HG03460 (cell line): ENCODE measurements at regions not wholly inside any gene's neighbourhood (a gene's known extent, or its start where the extent isn't known, plus 50 kb on each side); places are given as distances from the start of the nearest gene placed in this dataset.

ENCODE experiments used
- ATAC-seq: cut with Tn5 transposase; IDR thresholded peaks from one replicate; pipeline ENCODE4 v1.9.1; 2021; ENCODE audit not compliant: unreplicated experiment

DNA sequence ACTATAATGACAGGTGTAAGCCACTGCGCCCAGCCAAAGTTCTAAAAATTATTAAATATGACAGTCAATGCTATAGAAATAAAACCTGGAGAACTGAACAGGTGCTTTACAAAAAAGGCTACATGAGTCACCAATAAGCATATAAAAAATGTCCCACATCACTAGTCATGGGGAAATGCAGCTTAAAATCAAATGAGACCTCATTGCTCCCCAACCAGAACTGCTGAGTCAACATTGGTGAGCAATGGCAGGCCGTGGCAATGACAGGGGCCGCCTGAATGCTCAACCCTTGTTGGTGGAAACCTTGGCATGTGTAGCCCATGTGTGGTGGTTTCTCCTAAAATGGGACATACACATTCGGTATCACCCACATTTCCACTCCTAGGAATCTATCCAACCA, 352.3 kb upstream of the KLF6 start:
- no peak for ATAC-seq

DNA sequence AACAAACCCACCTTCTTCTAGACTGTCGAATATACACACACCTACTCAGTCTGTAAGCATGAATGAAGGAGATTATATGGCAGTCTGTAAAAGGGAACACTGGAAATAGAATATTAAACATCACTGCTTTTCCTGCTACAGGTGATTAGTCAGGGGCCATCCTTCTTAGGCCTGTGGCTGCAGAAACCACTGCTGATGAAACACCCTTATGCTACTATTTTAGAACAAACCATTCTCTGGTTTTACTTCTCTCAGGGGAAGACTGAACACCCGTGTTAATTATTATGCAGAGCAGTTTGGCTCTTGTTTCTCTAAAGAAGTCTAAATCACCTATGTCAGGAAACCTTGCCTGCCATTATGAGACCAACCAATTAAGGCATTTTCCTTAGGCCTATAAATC, 351.1 kb upstream of the KLF6 start:
- ATAC-seq: peak; percentile 84

- no peak for ATAC-seq
These were observed 347.2 kb upstream of the KLF6 start for GRCh38 chr10:4132216-4132556.

GRCh38 chr10:4131407-4132215, 346.6 kb upstream of the KLF6 start:
- ATAC-seq: peak; percentile 57

GRCh38 chr10:4130685-4131084, 345.7 kb upstream of the KLF6 start:
- ATAC-seq: no peak

DNA sequence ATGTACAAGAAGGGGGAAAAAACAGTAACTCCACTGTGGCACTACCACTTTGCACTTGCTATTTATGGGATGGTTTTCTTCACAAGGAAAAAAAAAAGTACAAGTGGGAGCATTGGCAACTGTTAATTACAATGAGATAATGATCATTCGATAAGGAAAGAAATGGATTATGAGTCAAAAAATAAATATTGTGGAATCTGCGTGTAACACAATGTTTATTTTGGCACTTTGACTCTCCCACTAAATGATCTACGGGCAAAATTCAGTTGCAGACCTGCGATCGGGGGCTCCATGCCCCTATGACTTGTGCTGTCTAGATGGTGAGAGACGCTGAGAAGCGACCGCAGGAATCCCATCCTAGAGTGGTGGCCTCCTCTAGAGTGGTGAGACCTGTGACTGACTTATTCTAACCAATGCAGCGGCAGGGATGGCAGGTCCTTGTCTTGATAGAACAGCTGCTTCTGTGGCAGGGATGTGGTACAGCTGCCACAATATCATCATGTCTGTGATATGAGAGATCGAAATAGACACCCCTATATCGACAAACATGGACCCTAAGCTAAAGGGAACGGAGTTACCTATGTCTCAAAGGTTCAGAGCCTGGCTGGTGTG, 345.0 kb upstream of the KLF6 start:
- no peak for ATAC-seq

GRCh38 chr10:4127518-4128315, 342.7 kb upstream of the KLF6 start:
- peak; percentile 68 for ATAC-seq

DNA sequence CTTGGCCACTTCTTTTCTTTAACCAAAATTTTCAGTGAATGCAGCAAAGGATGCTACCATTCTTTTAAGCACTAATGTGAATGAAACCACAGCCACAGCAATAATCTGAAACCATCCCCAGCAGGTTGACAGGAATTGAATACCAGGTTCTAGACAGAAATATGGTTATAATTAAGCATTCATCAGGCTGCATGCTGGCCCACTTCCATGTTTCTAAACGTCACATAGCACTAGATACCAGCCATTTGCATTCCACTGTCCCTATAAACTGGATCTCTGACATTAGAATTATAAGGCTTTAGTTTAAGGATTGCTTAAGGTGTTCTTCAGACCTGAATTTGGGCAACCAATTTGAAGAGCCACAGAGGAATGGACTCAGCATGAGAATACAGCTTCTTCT, 340.8 kb upstream of the KLF6 start:
- no peak for ATAC-seq

GRCh38 chr10:4121502-4122380, 336.7 kb upstream of the KLF6 start:
- ATAC-seq: peak; percentile 81

GRCh38 chr10:4120096-4120853, 335.3 kb upstream of the KLF6 start:
- no peak for ATAC-seq

DNA sequence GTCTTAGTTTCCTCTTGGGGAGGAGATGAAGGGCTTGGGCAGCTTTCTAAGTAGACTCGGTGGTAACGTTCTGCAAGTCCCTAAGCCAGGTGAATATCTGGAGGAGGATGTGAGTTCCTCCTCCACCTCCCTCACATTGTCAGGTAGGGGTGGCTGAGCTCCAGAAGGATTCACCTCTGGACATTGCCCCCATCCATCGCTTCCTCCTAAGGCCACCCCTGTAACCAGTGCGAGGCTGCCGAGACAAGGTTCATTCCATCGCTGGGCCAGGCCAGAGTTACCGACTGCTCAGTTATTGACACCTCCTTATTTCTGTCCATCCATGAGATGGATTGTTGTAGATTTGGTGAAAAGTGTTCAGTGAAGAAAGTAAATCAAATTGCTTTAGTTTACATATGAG, 334.1 kb upstream of the KLF6 start:
- ATAC-seq: no peak

- no peak for ATAC-seq
These were observed 332.6 kb upstream of the KLF6 start for GRCh38 chr10:4117604-4118003.

DNA sequence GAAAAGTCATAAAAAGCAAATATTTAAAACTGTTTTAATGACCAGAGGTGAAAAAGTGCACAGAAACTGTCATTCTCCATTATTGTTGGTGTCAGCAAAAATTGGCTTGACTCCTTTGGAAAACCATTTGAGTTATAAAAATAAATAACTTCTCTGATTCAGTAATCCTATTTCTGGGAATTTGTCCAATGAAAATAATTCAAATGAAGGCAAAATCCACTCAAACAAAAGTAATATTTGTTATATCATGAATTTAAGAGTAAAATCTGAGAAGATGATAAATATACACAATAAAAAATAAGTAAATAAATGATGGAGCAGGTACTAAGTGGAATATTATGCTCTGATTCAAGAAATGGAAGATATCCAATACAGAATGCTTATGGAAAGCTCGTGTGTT, 326.6 kb upstream of the KLF6 start:
- ATAC-seq: no peak

DNA sequence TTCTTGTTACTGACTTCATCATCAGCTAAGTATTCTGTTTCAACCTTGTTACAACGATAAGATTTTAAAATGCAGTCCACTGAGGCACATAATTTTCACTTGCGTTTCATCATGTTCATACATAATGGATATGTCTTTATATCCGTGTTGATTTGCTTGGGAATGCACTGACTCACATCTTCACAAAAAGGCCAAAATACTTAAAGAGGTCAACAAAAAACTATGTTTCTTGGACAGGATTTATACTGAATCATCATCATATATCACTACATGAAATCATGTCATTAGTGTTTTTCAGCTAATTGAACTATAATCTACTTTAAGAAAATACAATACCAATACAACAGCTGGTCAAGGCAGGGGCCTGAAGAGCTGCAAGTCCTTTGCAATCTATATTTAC, 324.5 kb upstream of the KLF6 start:
- ATAC-seq: no peak

- ATAC-seq: no peak
These were observed 323.7 kb upstream of the KLF6 start for GRCh38 chr10:4108693-4109092.

GRCh38 chr10:4107285-4107851, 322.4 kb upstream of the KLF6 start:
- ATAC-seq: no peak

DNA sequence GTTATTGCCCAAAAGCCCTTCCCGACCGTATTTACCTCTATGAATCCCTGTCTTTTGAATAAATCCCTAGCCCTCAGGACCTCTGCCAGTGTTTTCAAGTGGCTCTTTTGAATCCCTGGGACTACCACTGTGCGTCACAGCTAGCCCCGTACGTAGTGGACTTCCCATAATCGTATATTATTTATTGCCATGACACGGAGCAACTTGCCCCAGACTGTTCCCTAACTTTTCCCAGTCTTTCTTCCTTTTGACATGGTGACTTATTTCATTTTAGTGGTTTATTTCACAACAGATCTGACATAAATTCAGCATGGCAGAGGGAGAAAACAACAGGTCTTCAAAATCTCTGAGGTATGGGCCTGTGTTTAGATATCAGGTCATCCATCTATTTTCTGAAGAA, 318.6 kb upstream of the KLF6 start:
- ATAC-seq: no peak

DNA sequence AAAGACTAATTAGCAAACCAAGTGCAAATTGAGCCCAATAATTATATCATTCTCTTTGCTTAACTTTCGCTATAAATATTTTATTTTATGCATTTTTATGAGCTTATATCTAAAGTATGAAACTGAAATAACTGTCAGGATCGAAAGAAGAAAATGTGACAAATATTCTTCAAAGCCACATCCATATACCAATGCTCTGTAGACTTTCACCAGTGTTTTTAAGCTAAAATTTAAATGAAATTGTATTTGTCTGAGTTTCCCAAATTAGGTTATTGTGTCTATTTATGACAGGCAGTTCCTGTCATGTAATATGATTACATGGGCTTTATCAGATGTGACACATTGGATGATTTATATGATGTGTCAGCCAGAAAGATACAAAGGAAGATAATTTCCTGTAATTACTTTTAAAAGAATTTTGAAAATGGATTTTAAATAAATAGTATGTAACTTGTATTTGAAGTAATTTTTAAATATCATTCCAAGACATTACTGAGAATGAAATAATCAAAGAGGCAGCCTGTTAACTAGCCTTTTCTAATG, 317.9 kb upstream of the KLF6 start:
- no peak for ATAC-seq

GRCh38 chr10:4101918-4102654, 317.1 kb upstream of the KLF6 start:
- peak; percentile 67 for ATAC-seq
